HepG2 (cell line): ENCODE measurements at regions not wholly inside any gene's neighbourhood (a gene's known extent, or its start where the extent isn't known, plus 50 kb on each side); places are given as distances from the start of the nearest gene placed in this dataset.

Experiments
- ATAC-seq: fragments of 200-7000 bp; cut with Tn5 transposase; 3 replicates; pipeline ENCODE4 v1.9.1; 2020; ENCODE audit warnings: mild to moderate bottlenecking, moderate library complexity
- BruUV-seq: library from RNA; stranded (reverse); fragments of 400-500 nt; replicated peaks from 2 replicates; lab custom pipeline; 2021; lab: Mats Ljungman, UMichigan
- CTCF ChIA-PET: fragments of 300-600 bp; formaldehyde crosslinking; extraction: SDS; loops from one replicate; lab custom pipeline; 2021; ENCODE audit warnings: low total read pairs, inconsistent platforms, low intra/inter-chr PET ratio; lab: Yijun Ruan, JAX
- POLR2A ChIA-PET: fragments of 350-600 bp; sonication (Branson Sonifier 250); formaldehyde crosslinking; loops from one replicate; lab custom pipeline; 2020; ENCODE audit warnings: antibody characterized with exemption, inconsistent platforms; lab: Yijun Ruan, JAX
- DNase-seq: peaks from one replicate; pipeline ENCODE4 v3.0.0-alpha.2; 2015; ENCODE audit warnings: low spot score
- FAIRE-seq: peaks from 3 replicates; lab custom pipeline; 2011; peaks lifted over from hg19 to GRCh38; lab: Jason Lieb, UNC
- H2AFZ ChIP-seq: one replicate; pipeline ENCODE4 v1.6.1; 2011; ENCODE audit warnings: low read length, inconsistent platforms
- H3K27ac ChIP-seq: fragments of 300-600 bp; 3 replicates; pipeline ENCODE4 v1.8.0; 2011; ENCODE audit warnings: mixed run types, mild to moderate bottlenecking, mixed read lengths, low read length, inconsistent platforms; ENCODE audit not compliant: insufficient read depth; ENCODE audit errors: extremely low read length
- H3K27me3 ChIP-seq, 2 experiments: fragments of 200-600 bp in 1 of 2; 2 replicates in 1 of 2; 3 replicates in 1 of 2; pipeline versions ENCODE4 v1.6.0 to v1.8.0; 2011; ENCODE audit warnings: low read length in 2 of 2, mild to moderate bottlenecking in 2 of 2, moderate library complexity in 2 of 2, inconsistent platforms in 1 of 2; ENCODE audit not compliant: insufficient read depth in 2 of 2, control insufficient read depth in 1 of 2
- H3K36me3 ChIP-seq, 2 experiments: fragments of 200-600 bp in 1 of 2; replicated peaks in 1 of 2; 2 replicates in 1 of 2; 3 replicates in 1 of 2; pipeline versions ENCODE4 v1.5.1 to v1.8.0; 2011; ENCODE audit warnings: low read length in 2 of 2, inconsistent platforms in 1 of 2; ENCODE audit not compliant: insufficient read depth in 2 of 2, control insufficient read depth in 1 of 2
- H3K4me1 ChIP-seq: 2 replicates; pipeline ENCODE4 v1.5.1; 2012; ENCODE audit warnings: low read length, inconsistent platforms; ENCODE audit not compliant: insufficient read depth
- H3K4me2 ChIP-seq: 2 replicates; pipeline ENCODE4 v1.6.0; 2011; ENCODE audit warnings: low read depth, low read length, inconsistent platforms
- H3K4me3 ChIP-seq, 3 experiments: fragments of 200-600 bp in 1 of 3; sonication (generic), shearing (Covaris generic) in 1 of 3; replicated peaks in 1 of 3; 2 replicates each; pipeline ENCODE4 v1.5.1; 2011 to 2016; ENCODE audit warnings: low read length in 3 of 3, inconsistent platforms in 2 of 3, low read depth in 2 of 3, mild to moderate bottlenecking in 2 of 3, control low read depth in 1 of 3, mixed read lengths in 1 of 3; ENCODE audit not compliant: insufficient read depth in 1 of 3
- H3K79me2 ChIP-seq: one replicate; pipeline ENCODE4 v1.6.1; 2011; ENCODE audit warnings: low read length, inconsistent platforms; ENCODE audit not compliant: insufficient read depth
- H3K9ac ChIP-seq: 2 replicates; pipeline ENCODE4 v1.6.0; 2011; ENCODE audit warnings: mild to moderate bottlenecking, low read depth, low read length, inconsistent platforms; ENCODE audit not compliant: insufficient read depth
- H3K9me3 ChIP-seq: 2 replicates; pipeline ENCODE4 v1.5.1; 2012; ENCODE audit warnings: mild to moderate bottlenecking, low read length
- H4K20me1 ChIP-seq: 2 replicates; pipeline ENCODE4 v1.6.0; 2011; ENCODE audit warnings: inconsistent platforms, mild to moderate bottlenecking, low read length, moderate library complexity; ENCODE audit not compliant: insufficient read depth
- DNMT3B ChIP-seq: conservative IDR thresholded peaks from 2 replicates; pipeline ENCODE4 v1.6.1; 2016; ENCODE audit warnings: missing biosample characterization, control low read depth
- FOXC1 ChIP-seq: sonication (generic); formaldehyde crosslinking; IDR thresholded peaks from 2 replicates; pipeline ENCODE4 v1.8.0; 2022; ENCODE audit warnings: mild to moderate bottlenecking, missing genetic modification reagents, borderline replicate concordance
- GABPA ChIP-seq, 2 experiments: IDR thresholded peaks; 2 replicates each; pipeline ENCODE4 v1.6.1; 2011 to 2016; ENCODE audit warnings: low read depth in 2 of 2, low read length in 1 of 2, missing biosample characterization in 1 of 2, missing genetic modification characterization in 1 of 2
- GZF1 ChIP-seq: sonication (generic); formaldehyde crosslinking; IDR thresholded peaks from 2 replicates; pipeline ENCODE4 v1.5.1; 2020; ENCODE audit warnings: mild to moderate bottlenecking, missing genetic modification reagents
- HNRNPL ChIP-seq: fragments of 200-400 bp; formaldehyde crosslinking; IDR thresholded peaks from 2 replicates; pipeline ENCODE4 v1.6.1; 2017; ENCODE audit warnings: mild to moderate bottlenecking, low read depth, low read length
- MAZ ChIP-seq, 2 experiments: sonication (generic) in 1 of 2; formaldehyde crosslinking in 1 of 2; IDR thresholded peaks; 2 replicates each; pipeline versions ENCODE4 v1.5.0 to v1.6.1; 2012 to 2020; ENCODE audit warnings: low read depth in 2 of 2, mild to moderate bottlenecking in 2 of 2, borderline replicate concordance in 1 of 2, improper control_type of control experiment in 1 of 2, low read length in 1 of 2, missing genetic modification reagents in 1 of 2, moderate library complexity in 1 of 2
- NFYC ChIP-seq: IDR thresholded peaks from 2 replicates; pipeline ENCODE4 v1.6.1; 2016; ENCODE audit warnings: missing genetic modification reagents, missing compliant biosample characterization
- NR2F6 ChIP-seq, 2 experiments: IDR thresholded peaks; 2 replicates each; pipeline ENCODE4 v1.6.1; 2016; ENCODE audit warnings: antibody characterized with exemption in 1 of 2, mild to moderate bottlenecking in 1 of 2
- TFE3 ChIP-seq: IDR thresholded peaks from 2 replicates; pipeline ENCODE4 v1.6.1; 2016
- TMF1 ChIP-seq: sonication (generic); formaldehyde crosslinking; IDR thresholded peaks from 2 replicates; pipeline ENCODE4 v1.8.1; 2022; ENCODE audit warnings: low read depth, missing genetic modification reagents
- ZFP37 ChIP-seq: sonication (generic); formaldehyde crosslinking; IDR thresholded peaks from 2 replicates; pipeline ENCODE4 v1.4.0; 2020; ENCODE audit warnings: missing genetic modification reagents, borderline replicate concordance
- WGBS: methylation state at CpG from one replicate; pipeline ENCODE4 v1.1.6; 2017; ENCODE audit warnings: low lambda C conversion rate; 5-methylcytosine and 5-hydroxymethylcytosine counted together
- in situ Hi-C: cut with HindIII; loops from 2 replicates; pipeline ENCODE4 v1.10.0; 2017; ENCODE audit warnings: low pct_unique_long_range_greater_than_20kb; ENCODE audit not compliant: extremely low pct_ligation_motif_present
- intact Hi-C: fragments of 100-400 bp; cut with micrococcal nuclease; formaldehyde crosslinking; loops from one replicate; pipeline ENCODE4 v1.10.0; 2022; ENCODE audit not compliant: unreplicated experiment

GRCh38 chr6:67706388-67706787 lies 928.7 kb upstream of the ADGRB3 start:
- Histone ChIP-seq H2AFZ (no peak overlapping the region), H3K9ac (no peak overlapping the region), H3K9me3 (peaks cover 14% of the 10 kb centered on the region), H3K27ac (no peak overlapping the region), H4K20me1 (no peaks in the 10 kb centered on the region), H3K27me3 (no peaks in the 10 kb centered on the region), H3K4me3 (no peak overlapping the region), H3K4me2 (no peak overlapping the region), H3K79me2 (no peaks in the 10 kb centered on the region), H3K4me1 (no peaks in the 10 kb centered on the region)
- BruUV-seq = no TSS peak
- no peak for ATAC-seq
- POLR2A ChIA-PET = no interaction called here
- FAIRE-seq = no peak
- intact Hi-C loops = no loop called here
- in situ Hi-C loops = no loop called here
- no peak for TF ChIP-seq MAZ (IDR thresholded peaks at IDR 0.05; ENCODE audit: borderline replicate concordance, low read depth, low read length)
- no peak for TF ChIP-seq MAZ (CRISPR knock-in tag; IDR thresholded peaks at IDR 0.05; ENCODE audit: low read depth)
- no peak for TF ChIP-seq FOXC1 (CRISPR knock-in tag)
- TF ChIP-seq GABPA (IDR thresholded peaks at IDR 0.05; ENCODE audit: low read depth, low read length) = no peak
- no peak for TF ChIP-seq GABPA (CRISPR knock-in tag; IDR thresholded peaks at IDR 0.05; ENCODE audit: low read depth)
- TF ChIP-seq HNRNPL = no peak
- no peak for TF ChIP-seq NFYC (CRISPR knock-in tag)
- TF ChIP-seq TFE3 = no peak
- TF ChIP-seq GZF1 (CRISPR knock-in tag) = no peak
- no peak for TF ChIP-seq ZFP37 (CRISPR knock-in tag)
- TF ChIP-seq NR2F6 (IDR thresholded peaks at IDR 0.05) = no peak
- TF ChIP-seq NR2F6 (CRISPR knock-in tag; IDR thresholded peaks at IDR 0.05) = no peak
- TF ChIP-seq DNMT3B (CRISPR knock-in tag) = no peak
- TF ChIP-seq TMF1 (CRISPR knock-in tag) = no peak
- TF ChIP-seq, all 625 proteins: peak for 0
- CTCF ChIA-PET = no interaction called here
- 0% methylated on average over 2 of the region's 2 CpGs for WGBS
- DNase-seq = no peak
- H3K36me3 ChIP-seq = no peaks in the 10 kb centered on the region
